ENCODE measurements at regions not wholly inside any gene's neighbourhood (a gene's known extent, or its start where the extent isn't known, plus 50 kb on each side); places are given as distances from the start of the nearest gene placed in this dataset.

DNA sequence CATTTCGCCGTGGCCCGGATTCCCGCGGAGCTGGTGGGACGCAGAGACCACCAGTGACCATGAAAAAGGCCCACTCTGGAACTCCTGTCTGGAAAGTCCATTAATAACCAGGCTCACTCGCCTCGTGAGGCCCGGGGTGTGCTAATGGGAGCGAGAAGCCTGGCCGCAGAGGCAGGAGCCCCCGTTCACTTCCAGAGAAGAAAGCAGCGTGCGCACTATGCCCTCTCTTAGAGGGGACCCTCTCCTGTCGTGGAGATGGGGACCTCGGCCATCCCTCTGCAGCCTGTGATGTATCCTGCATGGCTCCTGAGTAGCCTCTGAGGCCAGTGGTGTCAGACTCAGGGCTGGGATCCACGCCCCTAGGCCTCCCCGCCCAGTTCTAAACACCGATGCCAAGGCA is 134.1 kb upstream of the VRK1 start:
- Histone ChIP-seq H3K4me1 (replicated peaks in 1 of 4; ENCODE audit: control insufficient read depth in 3 of 4, insufficient read depth in 4 of 4, low read length in 3 of 4) (peaks cover 3 to 14% (median 6%) of the 10 kb centered on the region in 4 experiments; a peak in 5 of 7 replicates), H3K9me3 (ENCODE audit: insufficient read depth in 2 of 2, low read depth in 1 of 2, low read length in 1 of 2) (peaks cover 5 to 6% of the 10 kb centered on the region in 2 experiments), H2BK5ac (ENCODE audit: low read depth, low read length) (no peak overlapping the region)

More for the DNA sequence above, 134.1 kb upstream of the VRK1 start:
- Histone ChIP-seq H3K4ac (replicated peaks; ENCODE audit: insufficient read length, low read depth, low read length) (no peak overlapping the region), H3K9ac (replicated peaks in 1 of 4; ENCODE audit: extremely low read depth in 1 of 4, low read depth in 3 of 4, low read length in 3 of 4) (no peak overlapping the region), H3K18ac (ENCODE audit: extremely low read depth, low read length) (no peak overlapping the region), H3K4me3 (ENCODE audit: extremely low read depth in 1 of 4, insufficient read depth in 2 of 4, low read depth in 3 of 4, low read length in 4 of 4) (no peak overlapping the region), H3K23me2 (ENCODE audit: low read depth, low read length) (no peaks in the 10 kb centered on the region), H2AFZ (ENCODE audit: low read length) (no peak overlapping the region), H3K79me2 (ENCODE audit: control insufficient read depth in 1 of 2, insufficient read depth in 2 of 2, low read length in 2 of 2) (no peaks in the 10 kb centered on the region), H4K8ac (ENCODE audit: extremely low read depth, insufficient read depth, low read length) (no peak overlapping the region), H3K27me3 (replicated peaks in 1 of 4; ENCODE audit: control insufficient read depth in 3 of 4, extremely low read depth in 1 of 4, insufficient read depth in 3 of 4, low read length in 3 of 4) (no peaks in the 10 kb centered on the region), H4K5ac (ENCODE audit: insufficient read length, low read depth, low read length) (no peak overlapping the region), H3K56ac (replicated peaks; ENCODE audit: insufficient read length, low read depth, low read length) (no peak overlapping the region), H3K23ac (ENCODE audit: insufficient read length) (no peak overlapping the region), H3K36me3 (ENCODE audit: control insufficient read depth in 2 of 4, insufficient read depth in 4 of 4, low read length in 3 of 4) (no peaks in the 10 kb centered on the region), H3K4me2 (ENCODE audit: insufficient read depth in 1 of 2, low read depth in 2 of 2, low read length in 2 of 2) (no peak overlapping the region), H2AK5ac (ENCODE audit: low read depth, low read length) (no peak overlapping the region), H4K91ac (replicated peaks; ENCODE audit: insufficient read length, low read length) (no peak overlapping the region), H2BK20ac (ENCODE audit: low read length) (no peak overlapping the region), H2BK12ac (ENCODE audit: low read depth, low read length) (no peak overlapping the region), H4K20me1 (replicated peaks in 1 of 2; ENCODE audit: control insufficient read depth in 1 of 2, insufficient read depth in 2 of 2, low read length in 2 of 2) (no peaks in the 10 kb centered on the region), H2BK15ac (ENCODE audit: low read length) (no peak overlapping the region), H3K79me1 (ENCODE audit: low read depth, low read length) (no peaks in the 10 kb centered on the region), H3K14ac (ENCODE audit: insufficient read length) (no peak overlapping the region), H2BK120ac (replicated peaks; ENCODE audit: low read depth, low read length) (no peak overlapping the region), H3K27ac (ENCODE audit: low read depth, low read length) (no peak overlapping the region)
- CTCF ChIA-PET (ENCODE audit: partially characterized antibody) = interaction anchor here (0.6 to 8.0 kb wide), 4 partner anchors 20 to 79 kb away, joined by 3 to 72 read pairs (median 4); no protein-coding TSS in a partner anchor
- no peak for TF ChIP-seq EZH2 (IDR thresholded peaks at IDR 0.05; ENCODE audit: low read depth, low read length, severe bottlenecking)
- TF ChIP-seq, protein P1, sequence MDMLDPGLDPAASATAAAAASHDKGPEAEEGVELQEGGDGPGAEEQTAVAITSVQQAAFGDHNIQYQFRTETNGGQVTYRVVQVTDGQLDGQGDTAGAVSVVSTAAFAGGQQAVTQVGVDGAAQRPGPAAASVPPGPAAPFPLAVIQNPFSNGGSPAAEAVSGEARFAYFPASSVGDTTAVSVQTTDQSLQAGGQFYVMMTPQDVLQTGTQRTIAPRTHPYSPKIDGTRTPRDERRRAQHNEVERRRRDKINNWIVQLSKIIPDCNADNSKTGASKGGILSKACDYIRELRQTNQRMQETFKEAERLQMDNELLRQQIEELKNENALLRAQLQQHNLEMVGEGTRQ (IDR thresholded peaks at IDR 0.05; ENCODE audit: low read length) = no peak
- FAIRE-seq = no peak
- DNase-seq (ENCODE audit: low read depth in 1 of 2, low spot score in 2 of 2) = peak in 1 of 2 experiments; percentile 38
- POLR2A ChIA-PET (ENCODE audit: partially characterized antibody) = no interaction called here
- 93% methylated on average over 17 of the region's 19 CpGs; no CpG with 5 or more reads in 1 of the 2 experiments for WGBS, 2 experiments (ENCODE audit: extremely low coverage in 1 of 2, insufficient coverage in 1 of 2, insufficient read length in 1 of 2, insufficient replicate concordance in 2 of 2, low coverage in 1 of 2, low lambda C conversion rate in 2 of 2, missing lambda C conversion rate in 1 of 2)
